Ascending aorta (tissue), 2 donors: ENCODE measurements at regions not wholly inside any gene's neighbourhood (a gene's known extent, or its start where the extent isn't known, plus 50 kb on each side); places are given as distances from the start of the nearest gene placed in this dataset.

Experiments used
- DNase-seq, 2 donors: peaks; one replicate each; pipeline ENCODE4 v3.0.0-alpha.2; 2019; ENCODE audit warnings: low spot score in 2 of 2
- H3K27ac ChIP-seq, 2 donors: fragments of 200-600 bp; sonication (generic); one replicate each; pipeline ENCODE4 v1.5.1; 2016 to 2017; ENCODE audit warnings: mild to moderate bottlenecking in 1 of 2
- H3K27me3 ChIP-seq: fragments of 200-600 bp; sonication (generic); one replicate; pipeline ENCODE4 v1.5.1; 2017
- H3K36me3 ChIP-seq, 2 donors: fragments of 200-600 bp; sonication (generic); one replicate each; pipeline ENCODE4 v1.5.1; 2016
- H3K4me1 ChIP-seq, 2 donors: fragments of 200-600 bp; sonication (generic); one replicate each; pipeline ENCODE4 v1.5.1; 2016 to 2017; ENCODE audit warnings: mild to moderate bottlenecking in 1 of 2
- H3K4me3 ChIP-seq, 2 donors: fragments of 200-600 bp; sonication (generic); one replicate each; pipeline ENCODE4 v1.5.1; 2016 to 2017; ENCODE audit warnings: mild to moderate bottlenecking in 1 of 2
- H3K9me3 ChIP-seq, 2 donors: fragments of 200-600 bp; sonication (generic); one replicate each; pipeline ENCODE4 v1.5.1; 2016
- CTCF ChIP-seq, 3 experiments: fragments of 200-600 bp in 2 of 3; fragments of 450-650 bp in 1 of 3; sonication (generic) in 2 of 3; IDR thresholded peaks; one replicate each; pipeline ENCODE4 v1.5.1; 2016 to 2019; ENCODE audit warnings: antibody characterized with exemption in 3 of 3, mild to moderate bottlenecking in 1 of 3, moderate library complexity in 1 of 3
- intact Hi-C: fragments of 100-400 bp; cut with DNase I; formaldehyde crosslinking; loops from one replicate; pipeline ENCODE4 v1.15.1; 2023

- no peak for TF ChIP-seq CTCF (IDR thresholded peaks at IDR 0.05)
- no peak for DNase-seq
- Histone ChIP-seq H3K9me3 (peaks cover 7 to 18% of the 10 kb centered on the region in 2 donors), H3K36me3 (peaks cover 0 to 22% of the 10 kb centered on the region in 2 donors), H3K27ac (no peak overlapping the region), H3K4me1 (no peaks in the 10 kb centered on the region), H3K27me3 (no peaks in the 10 kb centered on the region), H3K4me3 (no peak overlapping the region)
- intact Hi-C loops, result no loop called here
Observed at GRCh38 chr3:124306665-124307064, 314.7 kb upstream of the ROPN1 start.

- no peak for DNase-seq
- Histone ChIP-seq H3K4me1 (peaks cover 0 to 20% of the 10 kb centered on the region in 2 donors), H3K27ac (no peak overlapping the region), H3K36me3 (peaks cover 0 to 9% of the 10 kb centered on the region in 2 donors), H3K4me3 (no peak overlapping the region), H3K9me3 (no peaks in the 10 kb centered on the region), H3K27me3 (no peaks in the 10 kb centered on the region)
- intact Hi-C loops, result no loop called here
- no peak for TF ChIP-seq CTCF (IDR thresholded peaks at IDR 0.05)
Observed at GRCh38 chr3:124313621-124314020, 321.7 kb upstream of the ROPN1 start.

- Histone ChIP-seq H3K27me3 (no peaks in the 10 kb centered on the region), H3K4me1 (peaks cover 0 to 24% of the 10 kb centered on the region in 2 donors), H3K36me3 (peaks cover 0 to 9% of the 10 kb centered on the region in 2 donors), H3K27ac (peak overlapping the region; percentile 12 to 28), H3K4me3 (no peak overlapping the region), H3K9me3 (no peaks in the 10 kb centered on the region)
- intact Hi-C loops, result loop anchor here (2.0 kb wide), 1 partner anchor 19 kb away; no protein-coding TSS in a partner anchor
- TF ChIP-seq CTCF (IDR thresholded peaks at IDR 0.05), result no peak
- DNase-seq, result peak in 1 of 2 donors; percentile 81
Observed at GRCh38 chr3:124315215-124316033, 323.5 kb upstream of the ROPN1 start.

- no peak for TF ChIP-seq CTCF (IDR thresholded peaks at IDR 0.05)
- H3K4me1 ChIP-seq, result peaks cover 0 to 24% of the 10 kb centered on the region in 2 donors
- DNase-seq, result no peak
- peaks cover 0 to 9% of the 10 kb centered on the region in 2 donors for H3K36me3 ChIP-seq
- H3K4me3 ChIP-seq, result no peak overlapping the region
- H3K27ac ChIP-seq, result peak overlapping the region in 1 of 2 donors; percentile 28
- no peaks in the 10 kb centered on the region for H3K27me3 ChIP-seq
- no peaks in the 10 kb centered on the region for H3K9me3 ChIP-seq
- intact Hi-C loops, result loop anchor here (2.0 kb wide), 1 partner anchor 19 kb away; no protein-coding TSS in a partner anchor
Observed at GRCh38 chr3:124316034-124316287, 324.0 kb upstream of the ROPN1 start.

GRCh38 chr3:124318014-124318413 lies 326.1 kb upstream of the ROPN1 start:
- DNase-seq, result no peak
- Histone ChIP-seq H3K4me3 (no peak overlapping the region), H3K36me3 (peaks cover 0 to 7% of the 10 kb centered on the region in 2 donors), H3K27me3 (no peaks in the 10 kb centered on the region), H3K27ac (peak overlapping the region; percentile 55 to 67), H3K9me3 (no peaks in the 10 kb centered on the region), H3K4me1 (peaks cover 0 to 28% of the 10 kb centered on the region in 2 donors)
- intact Hi-C loops, result no loop called here
- TF ChIP-seq CTCF (IDR thresholded peaks at IDR 0.05), result no peak
